Activated CD8-positive, alpha-beta T cell treated with anti-CD3 and anti-CD28 coated beads for 36 hours (primary cell): ENCODE measurements at regions not wholly inside any gene's neighbourhood (a gene's known extent, or its start where the extent isn't known, plus 50 kb on each side); places are given as distances from the start of the nearest gene placed in this dataset.

Source experiments
- ATAC-seq: fragments of 200-7000 bp; cut with Tn5 transposase; one replicate; pipeline ENCODE4 v1.10.0; 2021; ENCODE audit warnings: mild to moderate bottlenecking, moderate library complexity
- CTCF ChIA-PET: fragments of 350-600 bp; sonication (Branson Sonifier 250); formaldehyde crosslinking; loops from one replicate; lab custom pipeline; 2021; ENCODE audit warnings: antibody characterized with exemption; lab: Charles Lee
- POLR2A ChIA-PET: fragments of 350-600 bp; sonication (Branson Sonifier 250); formaldehyde crosslinking; loops from one replicate; lab custom pipeline; 2021; ENCODE audit warnings: antibody characterized with exemption; lab: Charles Lee
- DNase-seq: peaks from one replicate; pipeline ENCODE4 v3.0.0-alpha.2; 2020
- H3K27ac Mint-ChIP-seq: one replicate; pipeline ENCODE4 v1.8.0; 2021; ENCODE audit warnings: mild to moderate bottlenecking, mixed read lengths
- H3K27me3 Mint-ChIP-seq: one replicate; pipeline ENCODE4 v1.8.0; 2021; ENCODE audit warnings: mixed read lengths
- H3K36me3 Mint-ChIP-seq: one replicate; pipeline ENCODE4 v1.8.0; 2021; ENCODE audit warnings: low read depth, mixed read lengths
- H3K4me1 Mint-ChIP-seq: one replicate; pipeline ENCODE4 v1.8.0; 2021; ENCODE audit warnings: low read depth, mixed read lengths
- H3K4me3 Mint-ChIP-seq: one replicate; pipeline ENCODE4 v1.8.0; 2021; ENCODE audit warnings: mild to moderate bottlenecking, moderate library complexity, mixed read lengths
- H3K9me3 Mint-ChIP-seq: one replicate; pipeline ENCODE4 v1.8.0; 2021; ENCODE audit warnings: mixed read lengths
- intact Hi-C: fragments of 100-400 bp; cut with micrococcal nuclease; formaldehyde crosslinking; loops from one replicate; pipeline ENCODE4 v1.10.0; 2022
- TF ChIP-seq, protein P1 (sequence below): fragments of 200-600 bp; IDR thresholded peaks from one replicate; pipeline ENCODE4 v1.8.0; 2022; ENCODE audit warnings: antibody characterized with exemption, mild to moderate bottlenecking

DNA sequence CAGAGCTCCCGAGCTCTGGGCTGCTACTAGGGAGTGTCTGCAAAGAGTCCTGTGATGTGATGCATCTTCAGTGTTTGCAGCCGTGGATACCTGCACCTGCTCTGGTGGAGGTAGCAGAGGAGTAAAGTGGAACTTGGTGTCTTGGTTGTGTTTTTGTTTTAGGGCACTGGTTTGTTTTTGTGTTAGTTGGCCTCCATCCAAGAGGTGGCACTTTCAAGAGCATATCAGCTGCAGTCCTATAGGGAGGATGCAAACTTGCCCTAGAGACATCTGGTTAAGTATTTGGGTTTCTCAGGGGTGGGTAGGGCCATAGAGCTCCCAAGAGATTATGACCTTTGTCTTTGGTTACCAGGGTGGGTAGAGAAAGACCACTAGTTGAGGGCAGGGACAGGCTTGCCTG lies 1249.0 kb upstream of the FAM98A start:
- H3K27me3 Mint-ChIP-seq = no peaks in the 10 kb centered on the region
- H3K4me3 Mint-ChIP-seq = no peak overlapping the region
- no peaks in the 10 kb centered on the region for H3K4me1 Mint-ChIP-seq
- POLR2A ChIA-PET = no interaction called here
- CTCF ChIA-PET = no interaction called here
- TF ChIP-seq, protein P1, sequence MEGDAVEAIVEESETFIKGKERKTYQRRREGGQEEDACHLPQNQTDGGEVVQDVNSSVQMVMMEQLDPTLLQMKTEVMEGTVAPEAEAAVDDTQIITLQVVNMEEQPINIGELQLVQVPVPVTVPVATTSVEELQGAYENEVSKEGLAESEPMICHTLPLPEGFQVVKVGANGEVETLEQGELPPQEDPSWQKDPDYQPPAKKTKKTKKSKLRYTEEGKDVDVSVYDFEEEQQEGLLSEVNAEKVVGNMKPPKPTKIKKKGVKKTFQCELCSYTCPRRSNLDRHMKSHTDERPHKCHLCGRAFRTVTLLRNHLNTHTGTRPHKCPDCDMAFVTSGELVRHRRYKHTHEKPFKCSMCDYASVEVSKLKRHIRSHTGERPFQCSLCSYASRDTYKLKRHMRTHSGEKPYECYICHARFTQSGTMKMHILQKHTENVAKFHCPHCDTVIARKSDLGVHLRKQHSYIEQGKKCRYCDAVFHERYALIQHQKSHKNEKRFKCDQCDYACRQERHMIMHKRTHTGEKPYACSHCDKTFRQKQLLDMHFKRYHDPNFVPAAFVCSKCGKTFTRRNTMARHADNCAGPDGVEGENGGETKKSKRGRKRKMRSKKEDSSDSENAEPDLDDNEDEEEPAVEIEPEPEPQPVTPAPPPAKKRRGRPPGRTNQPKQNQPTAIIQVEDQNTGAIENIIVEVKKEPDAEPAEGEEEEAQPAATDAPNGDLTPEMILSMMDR = no peak
- H3K27ac Mint-ChIP-seq = no peak overlapping the region
- no peaks in the 10 kb centered on the region for H3K36me3 Mint-ChIP-seq
- ATAC-seq (no peak), DNase-seq (no peak)
- intact Hi-C loops = no loop called here
- H3K9me3 Mint-ChIP-seq = peaks cover 5% of the 10 kb centered on the region

DNA sequence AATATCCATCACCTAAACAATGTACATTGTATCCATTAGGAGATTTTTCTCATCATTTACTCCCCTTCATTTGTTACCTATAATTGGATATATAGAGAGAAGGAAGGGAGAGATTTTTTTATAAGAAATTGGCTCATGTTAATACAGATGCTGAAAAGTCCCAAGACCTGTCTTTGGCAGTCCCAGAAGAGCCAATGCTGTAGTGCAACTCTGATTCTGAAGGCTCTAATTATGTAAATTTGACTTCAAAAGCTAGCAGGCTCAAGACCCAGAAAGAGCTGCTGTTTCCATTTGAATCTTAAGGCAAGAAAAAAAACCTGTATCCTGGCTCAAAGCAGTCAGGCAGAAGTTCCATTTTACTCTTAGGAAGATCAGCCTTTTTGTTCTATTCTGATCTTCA lies 1245.5 kb upstream of the FAM98A start:
- H3K9me3 Mint-ChIP-seq = peaks cover 5% of the 10 kb centered on the region
- H3K36me3 Mint-ChIP-seq = no peaks in the 10 kb centered on the region
- TF ChIP-seq, protein P1 = no peak
- no peak for ATAC-seq
- H3K4me1 Mint-ChIP-seq = no peaks in the 10 kb centered on the region
- ChIA-PET CTCF (no interaction called here), POLR2A (no interaction called here)
- H3K27me3 Mint-ChIP-seq = no peaks in the 10 kb centered on the region
- DNase-seq = no peak
- no peak overlapping the region for H3K27ac Mint-ChIP-seq
- H3K4me3 Mint-ChIP-seq = no peak overlapping the region
- intact Hi-C loops = no loop called here

DNA sequence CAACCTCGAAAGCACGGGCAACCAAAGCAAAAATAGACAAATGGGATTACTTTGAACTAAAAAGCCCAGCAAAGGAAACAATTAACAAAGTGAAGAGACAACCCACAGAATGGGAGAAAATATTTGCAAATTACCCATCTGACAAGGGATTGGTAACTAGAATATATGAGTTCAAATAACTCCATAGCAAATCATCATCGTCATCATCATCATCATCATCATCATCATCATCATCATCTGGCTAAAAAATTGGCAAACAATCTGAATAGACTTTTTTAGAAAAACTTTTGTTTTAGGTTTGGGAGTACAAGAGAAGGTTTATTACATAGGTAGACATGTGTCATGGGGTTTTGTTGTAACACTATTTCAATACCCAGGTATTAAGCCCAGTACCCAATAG lies 1239.3 kb upstream of the FAM98A start:
- ATAC-seq = no peak
- DNase-seq = no peak
- Mint-ChIP-seq H3K4me3 (no peak overlapping the region), H3K27me3 (no peaks in the 10 kb centered on the region), H3K4me1 (no peaks in the 10 kb centered on the region), H3K36me3 (no peaks in the 10 kb centered on the region), H3K9me3 (peaks cover 19% of the 10 kb centered on the region), H3K27ac (no peak overlapping the region)
- intact Hi-C loops = no loop called here
- ChIA-PET POLR2A (no interaction called here), CTCF (no interaction called here)
- TF ChIP-seq, protein P1 = no peak

DNA sequence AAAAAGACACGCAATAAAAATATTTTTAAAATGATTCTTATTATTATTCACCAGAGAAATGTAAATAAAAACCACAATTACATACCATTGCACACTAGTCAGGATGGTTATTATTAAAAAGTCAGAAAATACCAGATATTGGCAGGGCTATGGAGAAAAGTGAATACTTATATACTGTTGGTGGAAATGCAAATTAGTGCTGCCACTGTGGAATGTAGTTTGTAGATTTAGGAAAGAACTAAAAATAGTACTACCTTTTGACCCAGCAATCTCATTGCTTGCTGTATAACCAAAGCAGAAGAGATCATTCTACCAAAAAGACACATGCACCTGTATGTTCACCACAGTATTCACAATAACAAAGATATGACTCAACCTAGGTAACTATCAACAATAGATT lies 1237.3 kb upstream of the FAM98A start:
- no peak overlapping the region for H3K27ac Mint-ChIP-seq
- TF ChIP-seq, protein P1 = no peak
- no peak for ATAC-seq

DNA sequence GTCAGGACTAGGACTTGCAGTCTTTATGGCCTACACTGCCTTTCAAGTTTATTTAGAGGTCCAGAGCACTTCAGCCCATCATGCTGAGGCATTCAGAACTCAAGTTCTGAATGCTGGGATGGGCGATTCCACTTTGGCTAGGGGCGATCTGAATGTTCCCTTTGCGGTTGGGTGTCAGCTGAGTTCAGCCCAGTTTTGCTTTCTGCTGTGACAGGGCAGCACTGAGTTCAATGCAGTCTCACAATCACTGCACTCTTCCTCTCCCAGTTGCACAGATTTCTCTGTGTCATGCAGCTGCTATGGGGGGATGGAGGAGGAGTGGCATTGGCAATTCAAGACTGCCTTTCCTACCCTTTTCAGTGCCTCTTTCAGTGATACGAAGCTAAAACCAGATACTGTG lies 1232.0 kb upstream of the FAM98A start:
- TF ChIP-seq, protein P1 = no peak

More for the DNA sequence above, 1237.3 kb upstream of the FAM98A start:
- no peaks in the 10 kb centered on the region for H3K27me3 Mint-ChIP-seq
- no peak for DNase-seq
- POLR2A ChIA-PET = no interaction called here
- intact Hi-C loops = no loop called here
- H3K4me3 Mint-ChIP-seq = no peak overlapping the region
- peaks cover 21% of the 10 kb centered on the region for H3K9me3 Mint-ChIP-seq
- no peaks in the 10 kb centered on the region for H3K4me1 Mint-ChIP-seq
- no peaks in the 10 kb centered on the region for H3K36me3 Mint-ChIP-seq
- CTCF ChIA-PET = no interaction called here

More for the DNA sequence above, 1232.0 kb upstream of the FAM98A start:
- no peak for DNase-seq
- Mint-ChIP-seq H3K4me3 (no peak overlapping the region), H3K4me1 (no peaks in the 10 kb centered on the region), H3K27ac (no peak overlapping the region), H3K36me3 (no peaks in the 10 kb centered on the region), H3K27me3 (no peaks in the 10 kb centered on the region), H3K9me3 (peaks cover 13% of the 10 kb centered on the region)
- POLR2A ChIA-PET = no interaction called here
- intact Hi-C loops = no loop called here
- CTCF ChIA-PET = no interaction called here
- no peak for ATAC-seq
